PC-3 (cell line): ENCODE measurements at regions not wholly inside any gene's neighbourhood (a gene's known extent, or its start where the extent isn't known, plus 50 kb on each side); places are given as distances from the start of the nearest gene placed in this dataset.

Source experiments
- ATAC-seq: fragments of 200-7000 bp; cut with Tn5 transposase; 2 replicates; pipeline ENCODE4 v1.9.1; 2020; ENCODE audit warnings: mild to moderate bottlenecking, moderate library complexity
- BruUV-seq: library from RNA; stranded (reverse); fragments of 400-500 nt; replicated peaks from 2 replicates; lab custom pipeline; 2021; lab: Mats Ljungman, UMichigan
- CTCF ChIA-PET: fragments of 300-600 bp; sonication (Branson Sonifier 250); formaldehyde crosslinking; loops from one replicate; lab custom pipeline; 2022; ENCODE audit warnings: antibody characterized with exemption; lab: Charles Lee
- POLR2A ChIA-PET: fragments of 300-600 bp; sonication (Branson Sonifier 250); formaldehyde crosslinking; loops from one replicate; lab custom pipeline; 2022; ENCODE audit warnings: antibody characterized with exemption; ENCODE audit not compliant: unreplicated experiment; lab: Charles Lee
- DNase-seq: peaks from one replicate; pipeline ENCODE4 v3.0.0-alpha.2; 2015
- H2AFZ ChIP-seq: fragments of 300-600 bp; sonication (generic); 2 replicates; pipeline ENCODE4 v1.6.0; 2016; ENCODE audit warnings: antibody characterized with exemption, low read length
- H3F3A ChIP-seq: fragments of 300-600 bp; sonication (generic); one replicate; pipeline ENCODE4 v1.6.0; 2017; ENCODE audit warnings: antibody characterized with exemption, low read length, control low read depth, mild to moderate bottlenecking; ENCODE audit not compliant: unreplicated experiment
- H3K27ac ChIP-seq: fragments of 300-600 bp; sonication (generic); 2 replicates; pipeline ENCODE4 v1.5.1; 2016; ENCODE audit warnings: mild to moderate bottlenecking, low read length
- H3K27me3 ChIP-seq: fragments of 300-600 bp; sonication (generic); 2 replicates; pipeline ENCODE4 v1.6.1; 2016; ENCODE audit warnings: low read length, mixed read lengths
- H3K36me3 ChIP-seq: fragments of 300-600 bp; sonication (generic); 2 replicates; pipeline ENCODE4 v1.6.1; 2016; ENCODE audit warnings: low read depth, mixed run types, low read length, mixed read lengths
- H3K4me1 ChIP-seq: fragments of 300-600 bp; sonication (generic); 2 replicates; pipeline ENCODE4 v1.5.1; 2016; ENCODE audit warnings: low read length; ENCODE audit not compliant: insufficient read depth
- H3K4me2 ChIP-seq: fragments of 300-600 bp; sonication (generic); 2 replicates; pipeline ENCODE4 v1.6.0; 2016; ENCODE audit warnings: low read length
- H3K4me3 ChIP-seq: fragments of 300-600 bp; sonication (generic); 2 replicates; pipeline ENCODE4 v1.5.1; 2016; ENCODE audit warnings: mild to moderate bottlenecking, low read length, mixed read lengths
- H3K79me2 ChIP-seq: fragments of 300-600 bp; sonication (generic); 2 replicates; pipeline ENCODE4 v1.6.1; 2017; ENCODE audit warnings: low read length, mixed read lengths
- H3K9ac ChIP-seq: fragments of 300-600 bp; sonication (generic); 2 replicates; pipeline ENCODE4 v1.6.0; 2016; ENCODE audit warnings: mild to moderate bottlenecking, low read length
- H3K9me2 ChIP-seq: fragments of 300-600 bp; sonication (generic); replicated peaks from 2 replicates; pipeline ENCODE4 v1.6.1; 2016; ENCODE audit warnings: mixed run types, low read length, mixed read lengths
- H3K9me3 ChIP-seq: fragments of 300-600 bp; sonication (generic); 2 replicates; pipeline ENCODE4 v1.6.1; 2016; ENCODE audit warnings: low read length, mixed read lengths
- H4K20me1 ChIP-seq: fragments of 300-600 bp; sonication (generic); 2 replicates; pipeline ENCODE4 v1.6.1; 2016; ENCODE audit warnings: low read length, mixed read lengths
- EZH2 ChIP-seq: fragments of 300-600 bp; sonication (generic); IDR thresholded peaks from one replicate; pipeline ENCODE4 v1.6.1; 2017; ENCODE audit warnings: antibody characterized with exemption, mild to moderate bottlenecking, low read length; ENCODE audit not compliant: unreplicated experiment
- EZH2phosphoT487 ChIP-seq: fragments of 300-600 bp; sonication (generic); IDR thresholded peaks from 2 replicates; pipeline ENCODE4 v1.6.1; 2018; ENCODE audit warnings: mild to moderate bottlenecking, antibody characterized with exemption, low read length, borderline replicate concordance
- intact Hi-C: fragments of 100-400 bp; cut with micrococcal nuclease; formaldehyde crosslinking; loops from 2 replicates; pipeline ENCODE4 v1.9.0; 2023
- TF ChIP-seq, protein P1 (sequence below): fragments of 300-600 bp; sonication (generic); conservative IDR thresholded peaks from 2 replicates; pipeline ENCODE4 v1.5.1; 2017; ENCODE audit warnings: antibody characterized with exemption, low read depth, mild to moderate bottlenecking, low read length

DNA sequence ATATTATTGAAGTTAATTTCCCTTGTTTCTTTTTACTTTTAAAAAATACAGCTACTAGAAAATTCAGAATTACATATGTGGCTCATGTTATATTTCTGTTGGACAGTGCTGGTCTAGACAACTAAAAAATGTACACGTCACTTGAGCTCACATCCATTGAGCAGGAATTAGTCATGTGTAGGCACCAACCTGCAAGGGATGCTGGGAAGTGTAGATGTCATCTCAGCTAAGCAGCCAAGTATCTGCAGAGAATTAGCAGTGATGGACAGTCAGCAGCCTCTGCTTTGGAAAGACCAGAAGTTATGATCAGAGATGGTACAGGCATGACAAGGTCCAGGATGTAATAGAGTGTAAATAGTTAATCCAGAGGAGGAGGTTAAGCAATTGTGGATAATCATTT is 87.1 kb upstream of the HS3ST2 start:
- ChIA-PET POLR2A (no interaction called here), CTCF (no interaction called here)
- Histone ChIP-seq H2AFZ (no peak overlapping the region), H3F3A (no peaks in the 10 kb centered on the region), H3K4me2 (no peak overlapping the region), H3K4me1 (peaks cover 10% of the 10 kb centered on the region), H3K79me2 (no peaks in the 10 kb centered on the region), H3K9me2 (no peaks in the 10 kb centered on the region), H3K36me3 (no peaks in the 10 kb centered on the region), H3K9ac (no peak overlapping the region), H3K9me3 (no peaks in the 10 kb centered on the region), H3K27me3 (no peaks in the 10 kb centered on the region), H3K27ac (peak overlapping the region; percentile 41; the same call in 1 of the 2 replicates), H3K4me3 (no peak overlapping the region), H4K20me1 (no peaks in the 10 kb centered on the region)
- DNase-seq: no peak
- BruUV-seq: no TSS peak
- ATAC-seq: peak; percentile 18; the same call in 1 of the 2 replicates
- intact Hi-C loops: no loop called here
- TF ChIP-seq, protein P1, sequence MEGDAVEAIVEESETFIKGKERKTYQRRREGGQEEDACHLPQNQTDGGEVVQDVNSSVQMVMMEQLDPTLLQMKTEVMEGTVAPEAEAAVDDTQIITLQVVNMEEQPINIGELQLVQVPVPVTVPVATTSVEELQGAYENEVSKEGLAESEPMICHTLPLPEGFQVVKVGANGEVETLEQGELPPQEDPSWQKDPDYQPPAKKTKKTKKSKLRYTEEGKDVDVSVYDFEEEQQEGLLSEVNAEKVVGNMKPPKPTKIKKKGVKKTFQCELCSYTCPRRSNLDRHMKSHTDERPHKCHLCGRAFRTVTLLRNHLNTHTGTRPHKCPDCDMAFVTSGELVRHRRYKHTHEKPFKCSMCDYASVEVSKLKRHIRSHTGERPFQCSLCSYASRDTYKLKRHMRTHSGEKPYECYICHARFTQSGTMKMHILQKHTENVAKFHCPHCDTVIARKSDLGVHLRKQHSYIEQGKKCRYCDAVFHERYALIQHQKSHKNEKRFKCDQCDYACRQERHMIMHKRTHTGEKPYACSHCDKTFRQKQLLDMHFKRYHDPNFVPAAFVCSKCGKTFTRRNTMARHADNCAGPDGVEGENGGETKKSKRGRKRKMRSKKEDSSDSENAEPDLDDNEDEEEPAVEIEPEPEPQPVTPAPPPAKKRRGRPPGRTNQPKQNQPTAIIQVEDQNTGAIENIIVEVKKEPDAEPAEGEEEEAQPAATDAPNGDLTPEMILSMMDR: no peak
- TF ChIP-seq EZH2phosphoT487: no peak
- TF ChIP-seq EZH2: no peak

DNA sequence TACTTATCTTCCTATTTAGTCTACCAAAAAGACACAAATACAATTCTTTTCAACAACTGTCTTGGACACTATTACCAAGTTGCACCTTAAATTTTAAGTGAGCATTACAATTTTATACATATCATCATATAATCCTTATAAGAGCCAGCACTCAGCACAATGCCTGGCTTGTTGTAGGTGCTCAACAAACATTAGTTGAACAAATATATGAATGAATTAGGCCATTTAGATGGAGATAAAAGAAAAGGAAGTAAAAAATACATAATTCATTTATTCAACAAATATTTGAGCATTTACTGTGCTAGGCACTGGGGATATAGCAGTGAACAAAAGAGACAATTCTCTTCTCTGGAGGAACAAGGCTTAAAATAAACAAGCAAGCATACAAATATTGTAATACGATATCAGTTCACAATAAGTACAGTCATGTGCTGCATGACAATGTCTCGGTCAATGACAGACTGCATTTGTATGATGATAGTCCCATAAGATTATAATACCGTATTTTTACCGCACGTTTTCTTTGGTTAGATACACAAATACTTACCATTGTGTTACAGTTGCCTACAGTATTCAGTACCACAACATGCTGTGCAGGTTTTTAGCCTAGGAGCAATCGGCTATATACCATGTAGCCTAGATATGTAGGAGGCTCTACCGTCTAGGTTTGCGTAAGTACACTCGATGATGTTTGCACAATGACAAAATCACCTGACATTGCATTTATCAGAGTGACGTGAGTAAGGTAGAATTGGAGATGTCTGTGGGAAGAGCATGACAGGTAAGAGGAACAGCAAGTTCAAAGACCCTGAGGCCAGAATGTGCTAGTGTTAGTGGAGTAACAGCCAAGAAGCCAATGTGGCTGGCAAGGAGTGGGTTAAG is 86.4 kb upstream of the HS3ST2 start:
- Histone ChIP-seq H3K9me2 (no peaks in the 10 kb centered on the region), H3F3A (no peaks in the 10 kb centered on the region), H2AFZ (no peak overlapping the region), H3K27me3 (no peaks in the 10 kb centered on the region), H3K36me3 (no peaks in the 10 kb centered on the region), H3K27ac (peak overlapping the region; percentile 41), H3K4me1 (peaks cover 10% of the 10 kb centered on the region), H3K79me2 (no peaks in the 10 kb centered on the region), H4K20me1 (no peaks in the 10 kb centered on the region), H3K9ac (no peak overlapping the region), H3K9me3 (no peaks in the 10 kb centered on the region), H3K4me3 (no peak overlapping the region), H3K4me2 (0 out of 2 replicates have a peak overlapping the region, but pooled peaks have one; percentile 19)
- CTCF ChIA-PET: no interaction called here
- peak; percentile 40 for DNase-seq
- intact Hi-C loops: no loop called here
- peak; percentile 82 for ATAC-seq
- TF ChIP-seq EZH2phosphoT487: no peak
- TF ChIP-seq, protein P1: no peak
- TF ChIP-seq EZH2: no peak
- no TSS peak for BruUV-seq
- POLR2A ChIA-PET: no interaction called here
